Right lobe of liver (tissue), 6 donors: ENCODE measurements at regions not wholly inside any gene's neighbourhood (a gene's known extent, or its start where the extent isn't known, plus 50 kb on each side); places are given as distances from the start of the nearest gene placed in this dataset.

Source experiments
- ATAC-seq, 4 donors: fragments of 200-7000 bp; cut with Tn5 transposase; one replicate each; pipeline ENCODE4 v1.9.1; 2020; ENCODE audit warnings: mild to moderate bottlenecking in 4 of 4, moderate library complexity in 4 of 4
- DNase-seq, 3 donors: peaks; one replicate each; pipeline ENCODE4 v3.0.0-alpha.2; 2020
- H3K27ac ChIP-seq, 3 donors: fragments of 200-600 bp; one replicate each; pipeline ENCODE4 v1.8.0; 2022
- H3K27me3 ChIP-seq, 2 donors: fragments of 200-600 bp; one replicate each; pipeline ENCODE4 v1.8.0; 2022
- H3K36me3 ChIP-seq, 4 donors: fragments of 200-600 bp; sonication (generic) in 1 of 4; one replicate each; pipeline versions ENCODE4 v1.5.1 to v1.8.0; 2017 to 2022; ENCODE audit warnings: control low read depth in 1 of 4
- H3K4me1 ChIP-seq, 4 donors: fragments of 200-600 bp; sonication (generic) in 1 of 4; one replicate each; pipeline versions ENCODE4 v1.5.1 to v1.8.0; 2017 to 2022; ENCODE audit warnings: control low read depth in 1 of 4
- H3K4me3 ChIP-seq, 3 donors: fragments of 200-600 bp; one replicate each; pipeline ENCODE4 v1.8.0; 2022
- H3K9me3 ChIP-seq, 4 donors: fragments of 200-600 bp; sonication (generic) in 1 of 4; one replicate each; pipeline versions ENCODE4 v1.5.1 to v1.8.0; 2017 to 2022; ENCODE audit warnings: control low read depth in 1 of 4
- POLR2A ChIP-seq: fragments of 450-650 bp; IDR thresholded peaks from one replicate; pipeline ENCODE4 v1.6.1; 2017; ENCODE audit warnings: antibody characterized with exemption, mild to moderate bottlenecking
- WGBS: methylation state at CpG from one replicate; pipeline ENCODE4 v1.1.6; 2018; ENCODE audit warnings: low coverage, low lambda C conversion rate; ENCODE audit not compliant: insufficient coverage; ENCODE audit errors: missing lambda C conversion rate; 5-methylcytosine and 5-hydroxymethylcytosine counted together
- intact Hi-C, 2 donors: fragments of 100-400 bp; cut with DNase I; formaldehyde crosslinking; loops; one replicate each; pipeline versions ENCODE4 v1.11.2 to v1.14.1; 2022
- TF ChIP-seq, protein P1 (sequence below), 4 donors: fragments of 200-600 bp in 3 of 4; fragments of 450-650 bp in 1 of 4; IDR thresholded peaks; one replicate each; pipeline versions ENCODE4 v1.5.1 to v1.8.0; 2016 to 2022; ENCODE audit warnings: antibody characterized with exemption in 4 of 4, mild to moderate bottlenecking in 2 of 4
- donor health status: DM: no; HTN: yes; CAD: no.
- donor health status: DM: no; HTN: no; CAD: no.
- donor health status: DM: no; HTN: no; CAD: no.
- donor health status: DM: no; HTN: yes; CAD: no.
- donor health status: DM: no; HTN: yes; CAD: no.

DNA sequence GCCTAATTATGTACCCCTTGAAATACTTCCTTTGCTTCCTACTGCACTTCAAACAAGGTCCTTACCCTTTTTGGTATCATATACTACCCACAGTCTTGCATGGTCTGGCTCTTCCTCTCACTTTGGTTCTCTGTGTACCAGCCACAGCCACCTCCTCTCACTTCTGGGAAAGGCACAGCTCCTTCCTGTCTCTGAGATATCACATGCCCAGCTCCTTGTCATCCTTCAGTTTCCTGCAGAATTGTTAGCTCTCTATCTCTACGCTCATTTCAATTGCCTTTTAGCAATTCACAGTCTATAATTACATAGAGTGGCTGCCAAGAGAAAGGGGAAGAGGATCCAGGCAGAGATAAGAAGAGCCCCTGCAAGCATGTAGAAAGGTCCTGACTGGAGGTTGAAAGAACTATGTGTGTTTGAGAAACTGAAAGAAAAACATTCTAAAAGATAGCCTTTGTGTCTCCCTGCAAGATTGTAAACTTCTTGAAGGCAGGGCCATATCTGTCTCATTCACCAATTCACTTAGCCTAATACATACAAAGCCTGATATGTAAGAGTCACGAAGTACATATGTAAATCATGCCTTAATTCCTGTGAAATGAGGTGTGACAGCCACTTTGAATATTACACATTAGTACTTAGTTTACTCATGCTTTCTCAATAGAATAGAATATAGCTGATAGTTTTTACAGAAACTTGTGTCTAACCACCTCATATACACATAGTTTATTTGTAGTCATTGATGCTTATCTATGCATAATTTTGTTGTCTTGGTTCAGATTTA is 933.1 kb downstream of the DIAPH3 start:
- ATAC-seq (no peak), DNase-seq (no peak)
- no peaks in the 10 kb centered on the region for H3K27me3 ChIP-seq
- no peaks in the 10 kb centered on the region for H3K36me3 ChIP-seq
- H3K9me3 ChIP-seq = no peaks in the 10 kb centered on the region
- TF ChIP-seq, protein P1, sequence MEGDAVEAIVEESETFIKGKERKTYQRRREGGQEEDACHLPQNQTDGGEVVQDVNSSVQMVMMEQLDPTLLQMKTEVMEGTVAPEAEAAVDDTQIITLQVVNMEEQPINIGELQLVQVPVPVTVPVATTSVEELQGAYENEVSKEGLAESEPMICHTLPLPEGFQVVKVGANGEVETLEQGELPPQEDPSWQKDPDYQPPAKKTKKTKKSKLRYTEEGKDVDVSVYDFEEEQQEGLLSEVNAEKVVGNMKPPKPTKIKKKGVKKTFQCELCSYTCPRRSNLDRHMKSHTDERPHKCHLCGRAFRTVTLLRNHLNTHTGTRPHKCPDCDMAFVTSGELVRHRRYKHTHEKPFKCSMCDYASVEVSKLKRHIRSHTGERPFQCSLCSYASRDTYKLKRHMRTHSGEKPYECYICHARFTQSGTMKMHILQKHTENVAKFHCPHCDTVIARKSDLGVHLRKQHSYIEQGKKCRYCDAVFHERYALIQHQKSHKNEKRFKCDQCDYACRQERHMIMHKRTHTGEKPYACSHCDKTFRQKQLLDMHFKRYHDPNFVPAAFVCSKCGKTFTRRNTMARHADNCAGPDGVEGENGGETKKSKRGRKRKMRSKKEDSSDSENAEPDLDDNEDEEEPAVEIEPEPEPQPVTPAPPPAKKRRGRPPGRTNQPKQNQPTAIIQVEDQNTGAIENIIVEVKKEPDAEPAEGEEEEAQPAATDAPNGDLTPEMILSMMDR (IDR thresholded peaks at IDR 0.05) = no peak
- TF ChIP-seq POLR2A = no peak
- H3K4me1 ChIP-seq = no peaks in the 10 kb centered on the region
- no peak overlapping the region for H3K27ac ChIP-seq
- 26% methylated on average over 2 of the region's 2 CpGs for WGBS
- intact Hi-C loops = no loop called here
- H3K4me3 ChIP-seq = no peak overlapping the region

DNA sequence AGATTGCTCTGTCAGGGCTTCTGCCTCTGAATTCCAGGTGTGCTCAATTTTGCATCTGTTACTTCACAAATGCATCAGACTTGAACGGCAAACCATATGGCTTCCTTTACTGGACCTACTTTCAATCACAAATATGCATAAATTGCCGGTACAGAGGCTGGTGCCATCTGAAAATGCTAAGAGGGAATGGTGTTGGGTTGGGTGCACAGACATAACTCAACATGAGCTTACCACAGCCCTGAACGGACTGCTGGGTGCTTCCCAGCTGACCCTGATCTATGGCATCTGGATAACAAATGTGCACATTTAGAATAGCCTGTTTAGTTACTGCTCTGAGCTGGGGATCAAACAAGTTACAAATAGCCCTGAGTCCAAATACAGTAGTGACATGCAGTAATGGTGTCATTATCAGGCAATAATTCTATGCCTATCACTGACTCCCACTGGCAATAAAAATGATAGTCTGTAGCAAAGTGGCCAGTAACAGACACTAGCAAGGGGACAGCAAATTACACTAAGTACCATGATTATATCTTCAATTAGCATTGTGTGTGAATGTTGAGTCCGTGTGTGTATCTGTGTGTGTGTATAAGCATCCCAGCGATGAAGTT is 927.3 kb downstream of the DIAPH3 start:
- Histone ChIP-seq H3K4me1 (no peaks in the 10 kb centered on the region), H3K27ac (no peak overlapping the region), H3K36me3 (no peaks in the 10 kb centered on the region), H3K9me3 (no peaks in the 10 kb centered on the region), H3K4me3 (no peak overlapping the region), H3K27me3 (no peaks in the 10 kb centered on the region)
- ATAC-seq = no peak
- intact Hi-C loops = no loop called here
- WGBS = 77% methylated on average over 5 of the region's 5 CpGs
- TF ChIP-seq, protein P1 (IDR thresholded peaks at IDR 0.05) = no peak
- TF ChIP-seq POLR2A = no peak
- no peak for DNase-seq

GRCh38 chr13:59236944-59237343 is 926.8 kb downstream of the DIAPH3 start:
- TF ChIP-seq, protein P1 (IDR thresholded peaks at IDR 0.05) = no peak
- no peak for TF ChIP-seq POLR2A
- no peak overlapping the region for H3K27ac ChIP-seq
- ATAC-seq (no peak), DNase-seq (no peak)
- WGBS = 60% methylated on average over 1 of the region's 1 CpG
- H3K9me3 ChIP-seq = no peaks in the 10 kb centered on the region
- no peaks in the 10 kb centered on the region for H3K36me3 ChIP-seq
- no peak overlapping the region for H3K4me3 ChIP-seq
- intact Hi-C loops = no loop called here
- H3K4me1 ChIP-seq = no peaks in the 10 kb centered on the region
- H3K27me3 ChIP-seq = no peaks in the 10 kb centered on the region

- Histone ChIP-seq H3K9me3 (no peaks in the 10 kb centered on the region), H3K4me1 (no peaks in the 10 kb centered on the region), H3K27me3 (no peaks in the 10 kb centered on the region), H3K27ac (no peak overlapping the region), H3K36me3 (no peaks in the 10 kb centered on the region), H3K4me3 (no peak overlapping the region)
- WGBS = 48% methylated on average over 5 of the region's 5 CpGs
- ATAC-seq = peak in 1 of 4 donors; percentile 30
- intact Hi-C loops = no loop called here
- TF ChIP-seq, protein P1 (IDR thresholded peaks at IDR 0.05) = no peak
- no peak for TF ChIP-seq POLR2A
- DNase-seq = no peak
These were observed 916.6 kb downstream of the DIAPH3 start for GRCh38 chr13:59247171-59247570.
